ENCODE measurements at regions not wholly inside any gene's neighbourhood (a gene's known extent, or its start where the extent isn't known, plus 50 kb on each side); places are given as distances from the start of the nearest gene placed in this dataset.

- H3K4me3 ChIP-seq = no peak overlapping the region
- H3K36me3 ChIP-seq = no peaks in the 10 kb centered on the region
- H3K9me3 ChIP-seq = no peaks in the 10 kb centered on the region
- no peak overlapping the region for H3K27ac ChIP-seq
- in situ Hi-C loops (cut with MboI; ENCODE audit: low sequenced_read_pairs in 4 of 4) = no loop called here
- no peak for TF ChIP-seq CTCF (IDR thresholded peaks at IDR 0.05 in 4 of 5, conservative IDR thresholded peaks at IDR 0.05 in 1 of 5)
- no peak for TF ChIP-seq POLR2A (IDR thresholded peaks at IDR 0.05)
- H3K27me3 ChIP-seq = no peaks in the 10 kb centered on the region
- no peak for ATAC-seq
- no peak for DNase-seq
- H3K4me1 ChIP-seq = peaks cover 5 to 17% of the 10 kb centered on the region in 2 donors
- intact Hi-C loops (cut with DNase I; ENCODE audit: low total_unique reads) = no loop called here
Observed at GRCh38 chr13:74190999-74191398, 56.8 kb upstream of the KLF12 start.

- intact Hi-C loops (cut with DNase I; ENCODE audit: low total_unique reads) = no loop called here
- TF ChIP-seq POLR2A (IDR thresholded peaks at IDR 0.05) (no peak), CTCF (IDR thresholded peaks at IDR 0.05 in 4 of 5, conservative IDR thresholded peaks at IDR 0.05 in 1 of 5) (no peak)
- in situ Hi-C loops (cut with MboI; ENCODE audit: low sequenced_read_pairs in 4 of 4) = no loop called here
- H3K4me1 ChIP-seq = peaks cover 5 to 24% of the 10 kb centered on the region in 2 donors
- no peaks in the 10 kb centered on the region for H3K27me3 ChIP-seq
- no peaks in the 10 kb centered on the region for H3K9me3 ChIP-seq
- no peaks in the 10 kb centered on the region for H3K36me3 ChIP-seq
- peak; percentile 93 to 94 for ATAC-seq
- H3K4me3 ChIP-seq = no peak overlapping the region
- peak overlapping the region; percentile 29 to 70 (median 50) for H3K27ac ChIP-seq
- DNase-seq = peak; percentile 12 to 59
Observed at GRCh38 chr13:74187564-74187963, 53.4 kb upstream of the KLF12 start.

GRCh38 chr13:74184283-74184682 lies 50.1 kb upstream of the KLF12 start:
- Histone ChIP-seq H3K4me3 (no peak overlapping the region), H3K27ac (no peak overlapping the region), H3K4me1 (peaks cover 5 to 17% of the 10 kb centered on the region in 2 donors), H3K27me3 (no peaks in the 10 kb centered on the region), H3K36me3 (no peaks in the 10 kb centered on the region), H3K9me3 (no peaks in the 10 kb centered on the region)
- in situ Hi-C loops (cut with MboI; ENCODE audit: low sequenced_read_pairs in 4 of 4) (no loop called here), intact Hi-C loops (cut with DNase I; ENCODE audit: low total_unique reads) (no loop called here)
- ATAC-seq (no peak), DNase-seq (no peak)
- TF ChIP-seq POLR2A (IDR thresholded peaks at IDR 0.05) (no peak), CTCF (IDR thresholded peaks at IDR 0.05 in 4 of 5, conservative IDR thresholded peaks at IDR 0.05 in 1 of 5) (no peak)

Data from gastrocnemius medialis (tissue), 4 donors.